HepG2 (cell line): ENCODE measurements at regions not wholly inside any gene's neighbourhood (a gene's known extent, or its start where the extent isn't known, plus 50 kb on each side); places are given as distances from the start of the nearest gene placed in this dataset.

ENCODE experiments used
- ATAC-seq: fragments of 200-7000 bp; cut with Tn5 transposase; 3 replicates; pipeline ENCODE4 v1.9.1; 2020; ENCODE audit warnings: mild to moderate bottlenecking, moderate library complexity
- BruUV-seq: library from RNA; stranded (reverse); fragments of 400-500 nt; replicated peaks from 2 replicates; lab custom pipeline; 2021; lab: Mats Ljungman, UMichigan
- CTCF ChIA-PET: fragments of 300-600 bp; formaldehyde crosslinking; extraction: SDS; loops from one replicate; lab custom pipeline; 2021; ENCODE audit warnings: low total read pairs, inconsistent platforms, low intra/inter-chr PET ratio; lab: Yijun Ruan, JAX
- POLR2A ChIA-PET: fragments of 350-600 bp; sonication (Branson Sonifier 250); formaldehyde crosslinking; loops from one replicate; lab custom pipeline; 2020; ENCODE audit warnings: antibody characterized with exemption, inconsistent platforms; lab: Yijun Ruan, JAX
- DNase-seq: peaks from one replicate; pipeline ENCODE4 v3.0.0-alpha.2; 2015; ENCODE audit warnings: low spot score
- FAIRE-seq: peaks from 3 replicates; lab custom pipeline; 2011; peaks lifted over from hg19 to GRCh38; lab: Jason Lieb, UNC
- H2AFZ ChIP-seq: one replicate; pipeline ENCODE4 v1.6.1; 2011; ENCODE audit warnings: low read length, inconsistent platforms
- H3K27ac ChIP-seq: fragments of 300-600 bp; 3 replicates; pipeline ENCODE4 v1.8.0; 2011; ENCODE audit warnings: mixed run types, mild to moderate bottlenecking, mixed read lengths, low read length, inconsistent platforms; ENCODE audit not compliant: insufficient read depth; ENCODE audit errors: extremely low read length
- H3K27me3 ChIP-seq, 2 experiments: fragments of 200-600 bp in 1 of 2; 2 replicates in 1 of 2; 3 replicates in 1 of 2; pipeline versions ENCODE4 v1.6.0 to v1.8.0; 2011; ENCODE audit warnings: low read length in 2 of 2, mild to moderate bottlenecking in 2 of 2, moderate library complexity in 2 of 2, inconsistent platforms in 1 of 2; ENCODE audit not compliant: insufficient read depth in 2 of 2, control insufficient read depth in 1 of 2
- H3K36me3 ChIP-seq, 2 experiments: fragments of 200-600 bp in 1 of 2; replicated peaks in 1 of 2; 2 replicates in 1 of 2; 3 replicates in 1 of 2; pipeline versions ENCODE4 v1.5.1 to v1.8.0; 2011; ENCODE audit warnings: low read length in 2 of 2, inconsistent platforms in 1 of 2; ENCODE audit not compliant: insufficient read depth in 2 of 2, control insufficient read depth in 1 of 2
- H3K4me1 ChIP-seq: 2 replicates; pipeline ENCODE4 v1.5.1; 2012; ENCODE audit warnings: low read length, inconsistent platforms; ENCODE audit not compliant: insufficient read depth
- H3K4me2 ChIP-seq: 2 replicates; pipeline ENCODE4 v1.6.0; 2011; ENCODE audit warnings: low read depth, low read length, inconsistent platforms
- H3K4me3 ChIP-seq, 3 experiments: fragments of 200-600 bp in 1 of 3; sonication (generic), shearing (Covaris generic) in 1 of 3; replicated peaks in 1 of 3; 2 replicates each; pipeline ENCODE4 v1.5.1; 2011 to 2016; ENCODE audit warnings: low read length in 3 of 3, inconsistent platforms in 2 of 3, low read depth in 2 of 3, mild to moderate bottlenecking in 2 of 3, control low read depth in 1 of 3, mixed read lengths in 1 of 3; ENCODE audit not compliant: insufficient read depth in 1 of 3
- H3K79me2 ChIP-seq: one replicate; pipeline ENCODE4 v1.6.1; 2011; ENCODE audit warnings: low read length, inconsistent platforms; ENCODE audit not compliant: insufficient read depth
- H3K9ac ChIP-seq: 2 replicates; pipeline ENCODE4 v1.6.0; 2011; ENCODE audit warnings: mild to moderate bottlenecking, low read depth, low read length, inconsistent platforms; ENCODE audit not compliant: insufficient read depth
- H3K9me3 ChIP-seq: 2 replicates; pipeline ENCODE4 v1.5.1; 2012; ENCODE audit warnings: mild to moderate bottlenecking, low read length
- H4K20me1 ChIP-seq: 2 replicates; pipeline ENCODE4 v1.6.0; 2011; ENCODE audit warnings: inconsistent platforms, mild to moderate bottlenecking, low read length, moderate library complexity; ENCODE audit not compliant: insufficient read depth
- CHD4 ChIP-seq: fragments of 200-600 bp; sonication (generic); IDR thresholded peaks from 2 replicates; pipeline ENCODE4 v1.7.0; 2017; ENCODE audit warnings: mild to moderate bottlenecking, low read length, borderline replicate concordance
- FOSL1 ChIP-seq: sonication (generic); formaldehyde crosslinking; IDR thresholded peaks from 2 replicates; pipeline ENCODE4 v1.9.0; 2021; ENCODE audit warnings: missing genetic modification reagents, borderline replicate concordance
- ISL2 ChIP-seq: sonication (generic); formaldehyde crosslinking; IDR thresholded peaks from 2 replicates; pipeline ENCODE4 v1.5.0; 2020; ENCODE audit warnings: missing genetic modification reagents
- JUNB ChIP-seq: sonication (generic); formaldehyde crosslinking; IDR thresholded peaks from 2 replicates; pipeline ENCODE4 v1.8.0; 2022; ENCODE audit warnings: missing genetic modification reagents, mild to moderate bottlenecking, borderline replicate concordance
- NFRKB ChIP-seq: fragments of 450-650 bp; IDR thresholded peaks from 2 replicates; pipeline ENCODE4 v1.6.1; 2017
- RARA ChIP-seq: IDR thresholded peaks from 2 replicates; pipeline ENCODE4 v1.6.1; 2016; ENCODE audit warnings: missing genetic modification reagents, missing compliant biosample characterization
- RELA ChIP-seq: sonication (generic); formaldehyde crosslinking; IDR thresholded peaks from 2 replicates; pipeline ENCODE4 v1.4.0; 2020; ENCODE audit warnings: missing genetic modification reagents
- RNF2 ChIP-seq: fragments of 450-650 bp; conservative IDR thresholded peaks from 2 replicates; pipeline ENCODE4 v1.6.1; 2016; ENCODE audit warnings: low read depth
- SIN3B ChIP-seq: fragments of 150-350 bp; IDR thresholded peaks from 2 replicates; pipeline ENCODE4 v1.6.1; 2014; ENCODE audit warnings: low read length
- ZC3H4 ChIP-seq: sonication (generic); formaldehyde crosslinking; IDR thresholded peaks from 2 replicates; pipeline ENCODE4 v1.4.0; 2020; ENCODE audit warnings: missing genetic modification reagents, borderline replicate concordance
- ZFAT ChIP-seq: sonication (generic); formaldehyde crosslinking; conservative IDR thresholded peaks from 2 replicates; pipeline ENCODE4 v1.8.1; 2023; ENCODE audit warnings: missing genetic modification reagents, inconsistent platforms
- ZNF383 ChIP-seq: sonication (generic); formaldehyde crosslinking; IDR thresholded peaks from 2 replicates; pipeline ENCODE4 v1.4.0; 2020; ENCODE audit warnings: missing genetic modification reagents, mild to moderate bottlenecking, borderline replicate concordance
- ZNF562 ChIP-seq: sonication (generic); formaldehyde crosslinking; IDR thresholded peaks from 2 replicates; pipeline ENCODE4 v1.8.0; 2022; ENCODE audit warnings: missing genetic modification reagents, borderline replicate concordance
- ZNF7 ChIP-seq: IDR thresholded peaks from 2 replicates; pipeline ENCODE4 v1.6.1; 2016; ENCODE audit warnings: missing biosample characterization, missing genetic modification reagents
- ZNF710 ChIP-seq: sonication (generic); formaldehyde crosslinking; IDR thresholded peaks from 2 replicates; pipeline ENCODE4 v1.5.0; 2020; ENCODE audit warnings: mild to moderate bottlenecking, missing genetic modification reagents, borderline replicate concordance
- ZNF772 ChIP-seq: sonication (generic); formaldehyde crosslinking; IDR thresholded peaks from 2 replicates; pipeline ENCODE4 v1.5.0; 2020; ENCODE audit warnings: mild to moderate bottlenecking, missing genetic modification reagents
- WGBS: methylation state at CpG from one replicate; pipeline ENCODE4 v1.1.6; 2017; ENCODE audit warnings: low lambda C conversion rate; 5-methylcytosine and 5-hydroxymethylcytosine counted together
- in situ Hi-C: cut with HindIII; loops from 2 replicates; pipeline ENCODE4 v1.10.0; 2017; ENCODE audit warnings: low pct_unique_long_range_greater_than_20kb; ENCODE audit not compliant: extremely low pct_ligation_motif_present
- intact Hi-C: fragments of 100-400 bp; cut with micrococcal nuclease; formaldehyde crosslinking; loops from one replicate; pipeline ENCODE4 v1.10.0; 2022; ENCODE audit not compliant: unreplicated experiment

GRCh38 chr3:69684309-69684961 lies 54.8 kb upstream of the MITF start:
- in situ Hi-C loops (no loop called here), intact Hi-C loops (no loop called here)
- BruUV-seq = no TSS peak
- H3K9ac ChIP-seq = no peak overlapping the region
- no peak overlapping the region for H2AFZ ChIP-seq
- H3K4me3 ChIP-seq = no peak overlapping the region
- POLR2A ChIA-PET = no interaction called here
- FAIRE-seq = no peak
- H3K27ac ChIP-seq = no peak overlapping the region
- H3K9me3 ChIP-seq = no peaks in the 10 kb centered on the region
- TF ChIP-seq ZC3H4 (CRISPR knock-in tag) = no peak
- TF ChIP-seq RNF2 = no peak
- TF ChIP-seq NFRKB = no peak
- TF ChIP-seq JUNB (CRISPR knock-in tag) = no peak
- no peak for TF ChIP-seq RARA
- TF ChIP-seq CHD4 = no peak
- TF ChIP-seq RELA (CRISPR knock-in tag) = no peak
- no peak for TF ChIP-seq ZFAT (CRISPR knock-in tag)
- no peak for TF ChIP-seq ZNF7 (CRISPR knock-in tag)
- no peak for TF ChIP-seq ZNF710
- TF ChIP-seq ZNF383 (CRISPR knock-in tag) = no peak
- TF ChIP-seq ZNF562 (CRISPR knock-in tag) = no peak
- no peak for TF ChIP-seq ISL2
- TF ChIP-seq SIN3B = no peak
- no peak for TF ChIP-seq ZNF772 (CRISPR knock-in tag)
- TF ChIP-seq FOSL1 (CRISPR knock-in tag) = no peak
- TF ChIP-seq, all 625 proteins: peak for 0
- no peaks in the 10 kb centered on the region for H3K79me2 ChIP-seq
- no peaks in the 10 kb centered on the region; a peak in 1 of 5 replicates for H3K27me3 ChIP-seq
- ATAC-seq (no peak), DNase-seq (no peak)
- CTCF ChIA-PET = no interaction called here
- no peak overlapping the region for H3K4me2 ChIP-seq
- WGBS = 8% methylated on average over 2 of the region's 2 CpGs
- H3K36me3 ChIP-seq = no peaks in the 10 kb centered on the region
- no peaks in the 10 kb centered on the region for H4K20me1 ChIP-seq
- H3K4me1 ChIP-seq = no peaks in the 10 kb centered on the region
